GM12892 (cell line): ENCODE measurements at regions not wholly inside any gene's neighbourhood (a gene's known extent, or its start where the extent isn't known, plus 50 kb on each side); places are given as distances from the start of the nearest gene placed in this dataset.
"Not testable (repeated sequence)": the region's sequence is repeated elsewhere in the genome, so short reads cannot be mapped to it uniquely, and the experiment has no call there.

Source experiments
- POLR2A ChIP-seq: IDR thresholded peaks from 2 replicates; pipeline ENCODE4 v1.6.1; 2011; ENCODE audit warnings: low read depth, low read length, control low read depth
- POLR2AphosphoS5 ChIP-seq: IDR thresholded peaks from 2 replicates; pipeline ENCODE4 v1.6.1; 2011; ENCODE audit warnings: low read depth, low read length, control low read depth

GRCh38 chr4:126930059-126930458, 702.7 kb upstream of the INTU start:
- not testable (repeated sequence) for TF ChIP-seq POLR2AphosphoS5, POLR2A
